ENCODE measurements at regions not wholly inside any gene's neighbourhood (a gene's known extent, or its start where the extent isn't known, plus 50 kb on each side); places are given as distances from the start of the nearest gene placed in this dataset.

DNA sequence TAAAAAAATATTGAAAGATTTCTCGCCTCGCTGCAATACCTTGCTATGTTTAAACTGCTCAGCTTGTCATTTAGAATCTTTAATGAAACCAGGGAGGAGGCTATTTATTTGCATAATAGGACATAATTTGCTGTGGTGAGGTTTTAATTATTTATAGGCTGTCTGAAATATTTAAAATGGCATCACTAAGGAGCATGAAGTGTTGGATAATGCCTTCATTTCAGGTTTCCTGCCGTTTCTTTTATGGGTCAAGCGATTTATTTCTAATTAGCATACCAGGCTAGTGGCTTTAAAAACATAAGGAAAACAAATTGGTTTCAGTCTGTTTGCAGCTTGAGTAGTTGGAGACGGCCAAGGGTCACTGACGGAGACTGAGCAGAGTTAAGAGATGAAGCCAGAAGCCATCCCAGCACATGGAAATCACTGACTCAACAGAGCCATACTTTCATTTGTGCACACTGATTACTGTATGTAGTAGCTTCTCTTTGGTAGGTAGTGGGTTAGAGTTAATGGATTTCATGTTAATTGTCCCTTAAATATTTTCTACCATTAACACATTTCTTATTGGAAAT, 1962.4 kb upstream of the TENM3 start:
- no peak overlapping the region for H3K4me3 ChIP-seq
- ChIA-PET RAD21 (ENCODE audit: unreplicated experiment) (no interaction called here), POLR2A (no interaction called here), SMC1A (ENCODE audit: uncharacterized antibody, unreplicated experiment) (no interaction called here), CTCF (no interaction called here)
- 52% methylated on average over 6 of the region's 6 CpGs for WGBS (ENCODE audit: insufficient coverage, insufficient replicate concordance, low lambda C conversion rate, missing lambda C conversion rate)
- no peak for TF ChIP-seq ZNF217 (IDR thresholded peaks at IDR 0.05)
- no peak for TF ChIP-seq ZNF24 (IDR thresholded peaks at IDR 0.05)
- no peak for TF ChIP-seq HDGF (IDR thresholded peaks at IDR 0.05)
- TF ChIP-seq BRCA1 (IDR thresholded peaks at IDR 0.05; ENCODE audit: low read depth, low read length) = no peak
- TF ChIP-seq EGR1 (IDR thresholded peaks at IDR 0.05; ENCODE audit: borderline replicate concordance in 1 of 2, low read depth in 2 of 2, low read length in 2 of 2) = no peak
- TF ChIP-seq BACH1 (IDR thresholded peaks at IDR 0.05; ENCODE audit: borderline replicate concordance) = no peak
- TF ChIP-seq SUZ12 (IDR thresholded peaks at IDR 0.05; ENCODE audit: unreplicated experiment) = no peak
- TF ChIP-seq NR2C2 (IDR thresholded peaks at IDR 0.05; ENCODE audit: borderline replicate concordance, control insufficient read depth, insufficient read length, low read depth) = no peak
- TF ChIP-seq, protein P1, sequence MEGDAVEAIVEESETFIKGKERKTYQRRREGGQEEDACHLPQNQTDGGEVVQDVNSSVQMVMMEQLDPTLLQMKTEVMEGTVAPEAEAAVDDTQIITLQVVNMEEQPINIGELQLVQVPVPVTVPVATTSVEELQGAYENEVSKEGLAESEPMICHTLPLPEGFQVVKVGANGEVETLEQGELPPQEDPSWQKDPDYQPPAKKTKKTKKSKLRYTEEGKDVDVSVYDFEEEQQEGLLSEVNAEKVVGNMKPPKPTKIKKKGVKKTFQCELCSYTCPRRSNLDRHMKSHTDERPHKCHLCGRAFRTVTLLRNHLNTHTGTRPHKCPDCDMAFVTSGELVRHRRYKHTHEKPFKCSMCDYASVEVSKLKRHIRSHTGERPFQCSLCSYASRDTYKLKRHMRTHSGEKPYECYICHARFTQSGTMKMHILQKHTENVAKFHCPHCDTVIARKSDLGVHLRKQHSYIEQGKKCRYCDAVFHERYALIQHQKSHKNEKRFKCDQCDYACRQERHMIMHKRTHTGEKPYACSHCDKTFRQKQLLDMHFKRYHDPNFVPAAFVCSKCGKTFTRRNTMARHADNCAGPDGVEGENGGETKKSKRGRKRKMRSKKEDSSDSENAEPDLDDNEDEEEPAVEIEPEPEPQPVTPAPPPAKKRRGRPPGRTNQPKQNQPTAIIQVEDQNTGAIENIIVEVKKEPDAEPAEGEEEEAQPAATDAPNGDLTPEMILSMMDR (IDR thresholded peaks at IDR 0.05 in 2 of 3, conservative IDR thresholded peaks at IDR 0.05 in 1 of 3; ENCODE audit: control insufficient read depth in 2 of 3, extremely low read depth in 1 of 3, insufficient read depth in 1 of 3, low read depth in 3 of 3, low read length in 3 of 3) = no peak
- TF ChIP-seq, protein P2, sequence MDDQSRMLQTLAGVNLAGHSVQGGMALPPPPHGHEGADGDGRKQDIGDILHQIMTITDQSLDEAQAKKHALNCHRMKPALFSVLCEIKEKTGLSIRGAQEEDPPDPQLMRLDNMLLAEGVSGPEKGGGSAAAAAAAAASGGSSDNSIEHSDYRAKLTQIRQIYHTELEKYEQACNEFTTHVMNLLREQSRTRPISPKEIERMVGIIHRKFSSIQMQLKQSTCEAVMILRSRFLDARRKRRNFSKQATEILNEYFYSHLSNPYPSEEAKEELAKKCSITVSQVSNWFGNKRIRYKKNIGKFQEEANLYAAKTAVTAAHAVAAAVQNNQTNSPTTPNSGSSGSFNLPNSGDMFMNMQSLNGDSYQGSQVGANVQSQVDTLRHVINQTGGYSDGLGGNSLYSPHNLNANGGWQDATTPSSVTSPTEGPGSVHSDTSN (IDR thresholded peaks at IDR 0.05; ENCODE audit: insufficient replicate concordance, low read depth, low read length) = no peak
- TF ChIP-seq, protein P3, sequence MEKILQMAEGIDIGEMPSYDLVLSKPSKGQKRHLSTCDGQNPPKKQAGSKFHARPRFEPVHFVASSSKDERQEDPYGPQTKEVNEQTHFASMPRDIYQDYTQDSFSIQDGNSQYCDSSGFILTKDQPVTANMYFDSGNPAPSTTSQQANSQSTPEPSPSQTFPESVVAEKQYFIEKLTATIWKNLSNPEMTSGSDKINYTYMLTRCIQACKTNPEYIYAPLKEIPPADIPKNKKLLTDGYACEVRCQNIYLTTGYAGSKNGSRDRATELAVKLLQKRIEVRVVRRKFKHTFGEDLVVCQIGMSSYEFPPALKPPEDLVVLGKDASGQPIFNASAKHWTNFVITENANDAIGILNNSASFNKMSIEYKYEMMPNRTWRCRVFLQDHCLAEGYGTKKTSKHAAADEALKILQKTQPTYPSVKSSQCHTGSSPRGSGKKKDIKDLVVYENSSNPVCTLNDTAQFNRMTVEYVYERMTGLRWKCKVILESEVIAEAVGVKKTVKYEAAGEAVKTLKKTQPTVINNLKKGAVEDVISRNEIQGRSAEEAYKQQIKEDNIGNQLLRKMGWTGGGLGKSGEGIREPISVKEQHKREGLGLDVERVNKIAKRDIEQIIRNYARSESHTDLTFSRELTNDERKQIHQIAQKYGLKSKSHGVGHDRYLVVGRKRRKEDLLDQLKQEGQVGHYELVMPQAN (conservative IDR thresholded peaks at IDR 0.05) = no peak
- TF ChIP-seq, protein P4, sequence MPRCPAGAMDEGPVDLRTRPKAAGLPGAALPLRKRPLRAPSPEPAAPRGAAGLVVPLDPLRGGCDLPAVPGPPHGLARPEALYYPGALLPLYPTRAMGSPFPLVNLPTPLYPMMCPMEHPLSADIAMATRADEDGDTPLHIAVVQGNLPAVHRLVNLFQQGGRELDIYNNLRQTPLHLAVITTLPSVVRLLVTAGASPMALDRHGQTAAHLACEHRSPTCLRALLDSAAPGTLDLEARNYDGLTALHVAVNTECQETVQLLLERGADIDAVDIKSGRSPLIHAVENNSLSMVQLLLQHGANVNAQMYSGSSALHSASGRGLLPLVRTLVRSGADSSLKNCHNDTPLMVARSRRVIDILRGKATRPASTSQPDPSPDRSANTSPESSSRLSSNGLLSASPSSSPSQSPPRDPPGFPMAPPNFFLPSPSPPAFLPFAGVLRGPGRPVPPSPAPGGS (IDR thresholded peaks at IDR 0.05; ENCODE audit: borderline replicate concordance, insufficient read depth, low read depth, low read length, poor library complexity, severe bottlenecking) = no peak
- TF ChIP-seq SREBF2 (IDR thresholded peaks at IDR 0.05; ENCODE audit: low read length) = no peak
- no peak for TF ChIP-seq SREBF1 (IDR thresholded peaks at IDR 0.05; ENCODE audit: low read length)
- TF ChIP-seq POLR2AphosphoS2 (IDR thresholded peaks at IDR 0.05; ENCODE audit: low read depth, low read length) = no peak
- TF ChIP-seq, protein P5, sequence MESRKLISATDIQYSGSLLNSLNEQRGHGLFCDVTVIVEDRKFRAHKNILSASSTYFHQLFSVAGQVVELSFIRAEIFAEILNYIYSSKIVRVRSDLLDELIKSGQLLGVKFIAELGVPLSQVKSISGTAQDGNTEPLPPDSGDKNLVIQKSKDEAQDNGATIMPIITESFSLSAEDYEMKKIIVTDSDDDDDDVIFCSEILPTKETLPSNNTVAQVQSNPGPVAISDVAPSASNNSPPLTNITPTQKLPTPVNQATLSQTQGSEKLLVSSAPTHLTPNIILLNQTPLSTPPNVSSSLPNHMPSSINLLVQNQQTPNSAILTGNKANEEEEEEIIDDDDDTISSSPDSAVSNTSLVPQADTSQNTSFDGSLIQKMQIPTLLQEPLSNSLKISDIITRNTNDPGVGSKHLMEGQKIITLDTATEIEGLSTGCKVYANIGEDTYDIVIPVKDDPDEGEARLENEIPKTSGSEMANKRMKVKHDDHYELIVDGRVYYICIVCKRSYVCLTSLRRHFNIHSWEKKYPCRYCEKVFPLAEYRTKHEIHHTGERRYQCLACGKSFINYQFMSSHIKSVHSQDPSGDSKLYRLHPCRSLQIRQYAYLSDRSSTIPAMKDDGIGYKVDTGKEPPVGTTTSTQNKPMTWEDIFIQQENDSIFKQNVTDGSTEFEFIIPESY (IDR thresholded peaks at IDR 0.05) = no peak
- TF ChIP-seq HDAC2 (IDR thresholded peaks at IDR 0.05) = no peak
- no peaks in the 10 kb centered on the region for H3K36me3 ChIP-seq (ENCODE audit: control insufficient read depth in 2 of 2, insufficient read depth in 2 of 2, low read length in 1 of 2)
- no peaks in the 10 kb centered on the region; the same call in 2 of the 3 replicates for H3K9me3 ChIP-seq (replicated peaks; ENCODE audit: control insufficient read depth, insufficient read depth, low read length)
- intact Hi-C loops (cut with micrococcal nuclease; ENCODE audit: unreplicated experiment) = no loop called here
- ATAC-seq (no peak), DNase-seq (ENCODE audit: low read depth, low spot score) (no peak), FAIRE-seq (no peak)
- no peaks in the 10 kb centered on the region for H3K27me3 ChIP-seq (replicated peaks in 1 of 2; ENCODE audit: control insufficient read depth in 2 of 2, insufficient read depth in 2 of 2, low read length in 1 of 2)
- H4K20me1 ChIP-seq (ENCODE audit: control insufficient read depth, insufficient read depth) = no peaks in the 10 kb centered on the region
- in situ Hi-C loops (cut with MboI) = no loop called here
- BruUV-seq (replicated peaks) = no TSS peak
- no peaks in the 10 kb centered on the region for H3K79me2 ChIP-seq (ENCODE audit: control insufficient read depth, insufficient read depth, low read length)
- H3K4me1 ChIP-seq (ENCODE audit: control insufficient read depth, insufficient read depth, low read length) = peaks cover 3% of the 10 kb centered on the region; the same call in 1 of the 2 replicates
- H3K27ac ChIP-seq (ENCODE audit: control insufficient read depth, insufficient read depth) = no peak overlapping the region
- no peak overlapping the region for H3K4me2 ChIP-seq (ENCODE audit: control insufficient read depth, insufficient read depth)
- no peak overlapping the region for H3K9ac ChIP-seq (ENCODE audit: control insufficient read depth, insufficient read depth, low read length)
- H2AFZ ChIP-seq (ENCODE audit: control insufficient read depth, low read depth, low read length) = no peak overlapping the region

Data from GM12878 (cell line).